ENCODE measurements at regions not wholly inside any gene's neighbourhood (a gene's known extent, or its start where the extent isn't known, plus 50 kb on each side); places are given as distances from the start of the nearest gene placed in this dataset.
"Not testable (repeated sequence)": the region's sequence is repeated elsewhere in the genome, so short reads cannot be mapped to it uniquely, and the experiment has no call there.

DNA sequence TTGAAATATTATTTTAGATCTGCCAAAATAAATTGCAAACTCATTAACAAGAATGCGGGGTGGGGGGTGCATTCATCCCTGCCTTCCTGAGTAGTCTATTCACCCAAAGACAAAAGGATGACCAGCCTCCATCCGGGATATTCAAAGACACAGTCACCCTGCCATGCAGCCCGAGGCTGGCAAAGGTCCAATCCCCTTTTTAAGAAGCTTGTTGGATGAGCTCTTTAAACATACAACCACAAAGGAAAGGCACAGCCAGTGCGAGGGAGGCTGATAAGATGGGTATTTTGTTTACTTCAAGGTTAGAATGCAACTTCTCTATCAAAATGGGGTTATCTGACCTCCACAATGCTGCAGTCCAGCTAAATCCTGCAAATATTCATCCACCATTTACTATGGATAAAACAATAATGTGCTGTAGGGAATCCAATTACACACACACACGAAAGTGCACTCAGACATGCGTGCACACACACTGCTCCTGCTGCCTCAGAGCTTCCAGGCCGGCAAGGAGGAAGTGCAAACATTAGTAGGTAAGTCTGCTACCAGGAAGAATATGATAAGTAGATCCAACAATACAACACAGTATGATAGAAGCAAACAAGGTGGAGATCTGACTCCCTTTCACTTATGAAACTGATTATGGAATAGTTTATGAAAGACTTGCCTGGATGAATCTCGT, 133.6 kb downstream of the CCDC74A start:
- TF ChIP-seq, protein P1, sequence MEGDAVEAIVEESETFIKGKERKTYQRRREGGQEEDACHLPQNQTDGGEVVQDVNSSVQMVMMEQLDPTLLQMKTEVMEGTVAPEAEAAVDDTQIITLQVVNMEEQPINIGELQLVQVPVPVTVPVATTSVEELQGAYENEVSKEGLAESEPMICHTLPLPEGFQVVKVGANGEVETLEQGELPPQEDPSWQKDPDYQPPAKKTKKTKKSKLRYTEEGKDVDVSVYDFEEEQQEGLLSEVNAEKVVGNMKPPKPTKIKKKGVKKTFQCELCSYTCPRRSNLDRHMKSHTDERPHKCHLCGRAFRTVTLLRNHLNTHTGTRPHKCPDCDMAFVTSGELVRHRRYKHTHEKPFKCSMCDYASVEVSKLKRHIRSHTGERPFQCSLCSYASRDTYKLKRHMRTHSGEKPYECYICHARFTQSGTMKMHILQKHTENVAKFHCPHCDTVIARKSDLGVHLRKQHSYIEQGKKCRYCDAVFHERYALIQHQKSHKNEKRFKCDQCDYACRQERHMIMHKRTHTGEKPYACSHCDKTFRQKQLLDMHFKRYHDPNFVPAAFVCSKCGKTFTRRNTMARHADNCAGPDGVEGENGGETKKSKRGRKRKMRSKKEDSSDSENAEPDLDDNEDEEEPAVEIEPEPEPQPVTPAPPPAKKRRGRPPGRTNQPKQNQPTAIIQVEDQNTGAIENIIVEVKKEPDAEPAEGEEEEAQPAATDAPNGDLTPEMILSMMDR (IDR thresholded peaks at IDR 0.05): not testable (repeated sequence)
- TF ChIP-seq RAD21 (conservative IDR thresholded peaks at IDR 0.05 in 1 of 2, IDR thresholded peaks at IDR 0.05 in 1 of 2); POLR2A (IDR thresholded peaks at IDR 0.05; ENCODE audit: low read length); SMC3 (IDR thresholded peaks at IDR 0.05): not testable (repeated sequence)

All from A549 (cell line).